Ascending aorta (tissue), 2 donors: ENCODE measurements at regions not wholly inside any gene's neighbourhood (a gene's known extent, or its start where the extent isn't known, plus 50 kb on each side); places are given as distances from the start of the nearest gene placed in this dataset.

Experiments
- DNase-seq, 2 donors: peaks; one replicate each; pipeline ENCODE4 v3.0.0-alpha.2; 2019; ENCODE audit warnings: low spot score in 2 of 2
- H3K27ac ChIP-seq, 2 donors: fragments of 200-600 bp; sonication (generic); one replicate each; pipeline ENCODE4 v1.5.1; 2016 to 2017; ENCODE audit warnings: mild to moderate bottlenecking in 1 of 2
- H3K27me3 ChIP-seq: fragments of 200-600 bp; sonication (generic); one replicate; pipeline ENCODE4 v1.5.1; 2017
- H3K36me3 ChIP-seq, 2 donors: fragments of 200-600 bp; sonication (generic); one replicate each; pipeline ENCODE4 v1.5.1; 2016
- H3K4me1 ChIP-seq, 2 donors: fragments of 200-600 bp; sonication (generic); one replicate each; pipeline ENCODE4 v1.5.1; 2016 to 2017; ENCODE audit warnings: mild to moderate bottlenecking in 1 of 2
- H3K4me3 ChIP-seq, 2 donors: fragments of 200-600 bp; sonication (generic); one replicate each; pipeline ENCODE4 v1.5.1; 2016 to 2017; ENCODE audit warnings: mild to moderate bottlenecking in 1 of 2
- H3K9me3 ChIP-seq, 2 donors: fragments of 200-600 bp; sonication (generic); one replicate each; pipeline ENCODE4 v1.5.1; 2016
- CTCF ChIP-seq, 3 experiments: fragments of 200-600 bp in 2 of 3; fragments of 450-650 bp in 1 of 3; sonication (generic) in 2 of 3; IDR thresholded peaks; one replicate each; pipeline ENCODE4 v1.5.1; 2016 to 2019; ENCODE audit warnings: antibody characterized with exemption in 3 of 3, mild to moderate bottlenecking in 1 of 3, moderate library complexity in 1 of 3
- intact Hi-C: fragments of 100-400 bp; cut with DNase I; formaldehyde crosslinking; loops from one replicate; pipeline ENCODE4 v1.15.1; 2023

GRCh38 chr22:47769652-47770051 is 1007.2 kb downstream of the TBC1D22A start:
- TF ChIP-seq CTCF (IDR thresholded peaks at IDR 0.05), result no peak
- intact Hi-C loops, result no loop called here
- DNase-seq, result no peak
- no peak overlapping the region for H3K4me3 ChIP-seq
- H3K27ac ChIP-seq, result no peak overlapping the region
- H3K27me3 ChIP-seq, result no peaks in the 10 kb centered on the region
- no peaks in the 10 kb centered on the region for H3K4me1 ChIP-seq
- H3K36me3 ChIP-seq, result no peaks in the 10 kb centered on the region
- H3K9me3 ChIP-seq, result no peaks in the 10 kb centered on the region

GRCh38 chr22:47768027-47768426 is 1005.6 kb downstream of the TBC1D22A start:
- Histone ChIP-seq H3K4me3 (no peak overlapping the region), H3K9me3 (no peaks in the 10 kb centered on the region), H3K36me3 (no peaks in the 10 kb centered on the region), H3K27me3 (no peaks in the 10 kb centered on the region), H3K27ac (no peak overlapping the region), H3K4me1 (no peaks in the 10 kb centered on the region)
- intact Hi-C loops, result no loop called here
- DNase-seq, result no peak
- no peak for TF ChIP-seq CTCF (IDR thresholded peaks at IDR 0.05)

GRCh38 chr22:47767403-47767802 is 1005.0 kb downstream of the TBC1D22A start:
- no peak for TF ChIP-seq CTCF (IDR thresholded peaks at IDR 0.05)
- H3K36me3 ChIP-seq, result no peaks in the 10 kb centered on the region
- no peak overlapping the region for H3K4me3 ChIP-seq
- no peaks in the 10 kb centered on the region for H3K27me3 ChIP-seq
- H3K9me3 ChIP-seq, result no peaks in the 10 kb centered on the region
- intact Hi-C loops, result no loop called here
- H3K4me1 ChIP-seq, result no peaks in the 10 kb centered on the region
- no peak for DNase-seq
- H3K27ac ChIP-seq, result no peak overlapping the region

GRCh38 chr22:47765757-47766156 is 1003.3 kb downstream of the TBC1D22A start:
- H3K4me1 ChIP-seq, result no peaks in the 10 kb centered on the region
- no peak for DNase-seq

GRCh38 chr22:47762141-47762540 is 999.7 kb downstream of the TBC1D22A start:
- no peak for DNase-seq
- H3K4me3 ChIP-seq, result no peak overlapping the region
- H3K27ac ChIP-seq, result no peak overlapping the region
- no peaks in the 10 kb centered on the region for H3K9me3 ChIP-seq
- intact Hi-C loops, result no loop called here
- no peak for TF ChIP-seq CTCF (IDR thresholded peaks at IDR 0.05)
- H3K36me3 ChIP-seq, result no peaks in the 10 kb centered on the region
- H3K27me3 ChIP-seq, result no peaks in the 10 kb centered on the region
- no peaks in the 10 kb centered on the region for H3K4me1 ChIP-seq

More at GRCh38 chr22:47765757-47766156, 1003.3 kb downstream of the TBC1D22A start:
- Histone ChIP-seq H3K27ac (no peak overlapping the region), H3K9me3 (no peaks in the 10 kb centered on the region), H3K36me3 (no peaks in the 10 kb centered on the region), H3K27me3 (no peaks in the 10 kb centered on the region), H3K4me3 (no peak overlapping the region)
- intact Hi-C loops, result no loop called here
- TF ChIP-seq CTCF (IDR thresholded peaks at IDR 0.05), result no peak

- TF ChIP-seq CTCF (IDR thresholded peaks at IDR 0.05), result no peak
- intact Hi-C loops, result no loop called here
- H3K9me3 ChIP-seq, result no peaks in the 10 kb centered on the region
- DNase-seq, result no peak
- H3K4me3 ChIP-seq, result no peak overlapping the region
- H3K36me3 ChIP-seq, result no peaks in the 10 kb centered on the region
- H3K4me1 ChIP-seq, result no peaks in the 10 kb centered on the region
- H3K27ac ChIP-seq, result no peak overlapping the region
- no peaks in the 10 kb centered on the region for H3K27me3 ChIP-seq
These were observed 997.5 kb downstream of the TBC1D22A start for GRCh38 chr22:47759909-47760308.
